Muscle layer of colon (tissue), 2 donors: ENCODE measurements at regions not wholly inside any gene's neighbourhood (a gene's known extent, or its start where the extent isn't known, plus 50 kb on each side); places are given as distances from the start of the nearest gene placed in this dataset.

Experiments
- H3K27ac ChIP-seq: one replicate; pipeline ENCODE4 v1.7.0; 2013; ENCODE audit warnings: low read depth, mild to moderate bottlenecking, low read length, moderate library complexity
- H3K27me3 ChIP-seq, 2 donors: one replicate each; pipeline ENCODE4 v1.7.0; 2013; ENCODE audit warnings: low read length in 2 of 2, mild to moderate bottlenecking in 2 of 2; ENCODE audit not compliant: insufficient read depth in 2 of 2, control insufficient read depth in 1 of 2
- H3K36me3 ChIP-seq: one replicate; pipeline ENCODE4 v1.7.0; 2013; ENCODE audit warnings: mild to moderate bottlenecking, low read length; ENCODE audit not compliant: insufficient read depth
- H3K4me1 ChIP-seq: one replicate; pipeline ENCODE4 v1.7.0; 2013; ENCODE audit warnings: mild to moderate bottlenecking, low read length; ENCODE audit not compliant: insufficient read depth
- H3K4me3 ChIP-seq, 2 donors: one replicate each; pipeline ENCODE4 v1.7.0; 2013; ENCODE audit warnings: low read length in 2 of 2, low read depth in 1 of 2, mild to moderate bottlenecking in 1 of 2, moderate library complexity in 1 of 2
- H3K9ac ChIP-seq: one replicate; pipeline ENCODE4 v1.7.0; 2013; ENCODE audit warnings: low read length
- H3K9me3 ChIP-seq: one replicate; pipeline ENCODE4 v1.7.0; 2013; ENCODE audit warnings: mild to moderate bottlenecking, low read length
- donor health status: abdominal sarcoma.
- donor health status: Adenocarcinoma of cecum.

GRCh38 chr10:10855151-10855581 lies 162.5 kb upstream of the CELF2 start:
- H3K9me3 ChIP-seq: no peaks in the 10 kb centered on the region
- no peaks in the 10 kb centered on the region for H3K27me3 ChIP-seq
- H3K4me3 ChIP-seq: no peak overlapping the region
- no peaks in the 10 kb centered on the region for H3K36me3 ChIP-seq
- no peak overlapping the region for H3K27ac ChIP-seq
- no peaks in the 10 kb centered on the region for H3K4me1 ChIP-seq
- no peak overlapping the region for H3K9ac ChIP-seq

- Histone ChIP-seq H3K9me3 (no peaks in the 10 kb centered on the region), H3K36me3 (no peaks in the 10 kb centered on the region), H3K4me3 (no peak overlapping the region), H3K27ac (no peak overlapping the region), H3K4me1 (no peaks in the 10 kb centered on the region), H3K27me3 (no peaks in the 10 kb centered on the region), H3K9ac (no peak overlapping the region)
These were observed 157.2 kb upstream of the CELF2 start for GRCh38 chr10:10860455-10860976.

GRCh38 chr10:10865303-10865702 lies 152.4 kb upstream of the CELF2 start:
- Histone ChIP-seq H3K9me3 (no peaks in the 10 kb centered on the region), H3K27me3 (no peaks in the 10 kb centered on the region), H3K4me3 (no peak overlapping the region), H3K9ac (no peak overlapping the region), H3K27ac (no peak overlapping the region), H3K36me3 (no peaks in the 10 kb centered on the region), H3K4me1 (no peaks in the 10 kb centered on the region)

- Histone ChIP-seq H3K36me3 (no peaks in the 10 kb centered on the region), H3K27ac (no peak overlapping the region), H3K4me1 (no peaks in the 10 kb centered on the region), H3K9ac (no peak overlapping the region), H3K9me3 (no peaks in the 10 kb centered on the region), H3K4me3 (no peak overlapping the region), H3K27me3 (no peaks in the 10 kb centered on the region)
These were observed 151.8 kb upstream of the CELF2 start for GRCh38 chr10:10865913-10866312.

- Histone ChIP-seq H3K9ac (no peak overlapping the region), H3K4me3 (no peak overlapping the region), H3K27me3 (no peaks in the 10 kb centered on the region), H3K9me3 (no peaks in the 10 kb centered on the region), H3K36me3 (no peaks in the 10 kb centered on the region), H3K27ac (no peak overlapping the region), H3K4me1 (peaks cover 23% of the 10 kb centered on the region)
These were observed 148.1 kb upstream of the CELF2 start for GRCh38 chr10:10869592-10869991.

- no peak overlapping the region for H3K9ac ChIP-seq
- no peaks in the 10 kb centered on the region for H3K27me3 ChIP-seq
- H3K36me3 ChIP-seq: no peaks in the 10 kb centered on the region
- peak overlapping the region; percentile 8 for H3K27ac ChIP-seq
- H3K4me1 ChIP-seq: peaks cover 23% of the 10 kb centered on the region
- H3K4me3 ChIP-seq: no peak overlapping the region
- H3K9me3 ChIP-seq: no peaks in the 10 kb centered on the region
These were observed 147.0 kb upstream of the CELF2 start for GRCh38 chr10:10870523-10871241.

DNA sequence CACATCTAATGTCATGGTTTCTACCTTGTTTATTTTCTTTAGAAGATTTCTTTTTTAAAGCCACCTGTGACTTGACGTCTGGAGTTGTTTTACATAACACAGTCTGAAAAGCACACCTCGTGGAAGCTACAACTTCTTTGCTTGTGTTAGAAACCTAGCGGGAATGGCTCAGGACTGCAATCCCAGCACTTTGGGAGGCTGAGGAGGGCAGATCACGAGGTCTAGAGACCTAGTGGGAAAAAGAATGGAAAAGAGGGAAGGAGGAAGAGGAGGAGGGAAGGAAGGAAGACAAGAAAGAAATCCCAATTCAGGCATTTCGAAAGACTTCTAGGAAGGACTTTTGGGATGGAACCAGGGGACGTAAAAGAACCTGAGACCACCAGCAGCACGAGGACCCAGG lies 146.3 kb upstream of the CELF2 start:
- Histone ChIP-seq H3K36me3 (no peaks in the 10 kb centered on the region), H3K27me3 (no peaks in the 10 kb centered on the region), H3K9me3 (no peaks in the 10 kb centered on the region), H3K9ac (no peak overlapping the region), H3K4me1 (peaks cover 23% of the 10 kb centered on the region), H3K4me3 (no peak overlapping the region), H3K27ac (peak overlapping the region; percentile 63)

GRCh38 chr10:10872035-10872673 lies 145.5 kb upstream of the CELF2 start:
- Histone ChIP-seq H3K27me3 (no peaks in the 10 kb centered on the region), H3K9me3 (no peaks in the 10 kb centered on the region), H3K36me3 (no peaks in the 10 kb centered on the region), H3K9ac (no peak overlapping the region), H3K4me3 (no peak overlapping the region), H3K4me1 (peaks cover 23% of the 10 kb centered on the region), H3K27ac (peak overlapping the region; percentile 63)

- peaks cover 23% of the 10 kb centered on the region for H3K4me1 ChIP-seq
- H3K27ac ChIP-seq: no peak overlapping the region
- H3K9me3 ChIP-seq: no peaks in the 10 kb centered on the region
- no peak overlapping the region for H3K4me3 ChIP-seq
- H3K36me3 ChIP-seq: no peaks in the 10 kb centered on the region
- H3K9ac ChIP-seq: no peak overlapping the region
- H3K27me3 ChIP-seq: no peaks in the 10 kb centered on the region
These were observed 144.9 kb upstream of the CELF2 start for GRCh38 chr10:10872764-10873163.

DNA sequence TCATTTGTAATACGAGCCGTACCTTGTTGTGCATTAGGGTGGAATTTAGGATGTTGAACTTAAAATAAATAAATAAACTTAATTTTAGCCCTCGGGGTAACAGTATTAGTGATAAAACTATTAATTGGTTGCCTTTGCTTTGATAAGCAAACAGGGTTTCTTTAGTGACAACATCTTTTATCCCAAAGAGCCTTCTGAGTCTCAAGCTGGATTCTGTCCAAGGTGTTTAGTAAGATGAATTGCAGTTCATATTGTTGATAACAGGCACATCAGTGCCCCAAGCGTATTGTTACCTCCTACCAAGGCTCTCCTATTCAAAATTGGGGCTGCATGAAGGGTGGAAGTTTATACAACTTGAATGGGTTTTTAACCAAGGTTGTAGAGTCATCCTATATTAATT lies 144.4 kb upstream of the CELF2 start:
- no peaks in the 10 kb centered on the region for H3K36me3 ChIP-seq
- no peak overlapping the region for H3K27ac ChIP-seq
- peaks cover 23% of the 10 kb centered on the region for H3K4me1 ChIP-seq
- no peaks in the 10 kb centered on the region for H3K27me3 ChIP-seq
- H3K4me3 ChIP-seq: no peak overlapping the region
- no peaks in the 10 kb centered on the region for H3K9me3 ChIP-seq
- H3K9ac ChIP-seq: no peak overlapping the region

DNA sequence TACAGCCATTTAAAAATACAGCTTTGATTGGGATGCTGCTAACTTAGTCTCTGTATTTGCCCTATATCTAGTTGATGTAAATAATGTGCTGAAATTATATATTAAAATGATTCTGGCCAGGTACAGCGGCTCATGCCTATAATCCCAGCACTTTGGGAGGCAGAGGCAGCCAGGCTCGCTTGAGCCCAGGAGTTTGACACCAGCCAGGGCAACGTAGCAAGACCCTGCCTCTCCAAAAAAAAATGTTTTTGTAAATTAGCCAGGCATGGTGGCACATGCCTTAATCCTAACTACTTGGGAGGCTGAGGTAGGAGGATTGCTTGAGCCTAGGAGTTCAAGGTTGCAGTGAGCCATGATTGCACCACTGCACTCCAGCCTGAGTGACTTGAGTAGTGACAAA lies 143.8 kb upstream of the CELF2 start:
- H3K4me1 ChIP-seq: peaks cover 24% of the 10 kb centered on the region
- H3K4me3 ChIP-seq: no peak overlapping the region
- no peaks in the 10 kb centered on the region for H3K9me3 ChIP-seq
- no peak overlapping the region for H3K27ac ChIP-seq
- no peak overlapping the region for H3K9ac ChIP-seq
- no peaks in the 10 kb centered on the region for H3K27me3 ChIP-seq
- no peaks in the 10 kb centered on the region for H3K36me3 ChIP-seq

GRCh38 chr10:10878963-10879362 lies 138.7 kb upstream of the CELF2 start:
- Histone ChIP-seq H3K36me3 (no peaks in the 10 kb centered on the region), H3K4me1 (peaks cover 5% of the 10 kb centered on the region), H3K4me3 (no peak overlapping the region)

More at GRCh38 chr10:10878963-10879362, 138.7 kb upstream of the CELF2 start:
- H3K9me3 ChIP-seq: no peaks in the 10 kb centered on the region
- no peaks in the 10 kb centered on the region for H3K27me3 ChIP-seq
- H3K9ac ChIP-seq: no peak overlapping the region
- H3K27ac ChIP-seq: no peak overlapping the region
